RWPE2 (cell line): ENCODE measurements at regions not wholly inside any gene's neighbourhood (a gene's known extent, or its start where the extent isn't known, plus 50 kb on each side); places are given as distances from the start of the nearest gene placed in this dataset.
A peak's percentile ranks its signal among the peaks of the same experiment; 100 is the strongest.

Experiments
- ATAC-seq: fragments of 200-7000 bp; cut with Tn5 transposase; 3 replicates; pipeline ENCODE4 v1.9.1; 2021; ENCODE audit warnings: low read depth
- DNase-seq: peaks from one replicate; pipeline ENCODE4 v3.0.0-alpha.2; 2020; ENCODE audit warnings: low spot score
- H3K27ac ChIP-seq: fragments of 450-650 bp; 2 replicates; pipeline ENCODE4 v1.5.1; 2017; ENCODE audit warnings: mild to moderate bottlenecking; ENCODE audit not compliant: poor library complexity, severe bottlenecking
- H3K27me3 ChIP-seq: fragments of 250-450 bp; sonication (Bioruptor Pico); 2 replicates; pipeline ENCODE4 v1.5.1; 2021; ENCODE audit warnings: mild to moderate bottlenecking, moderate library complexity; ENCODE audit not compliant: insufficient read depth, poor library complexity, severe bottlenecking
- H3K36me3 ChIP-seq: fragments of 250-450 bp; sonication (Bioruptor Pico); 2 replicates; pipeline ENCODE4 v1.5.1; 2020; ENCODE audit warnings: low read depth, mild to moderate bottlenecking, moderate library complexity
- H3K4me1 ChIP-seq: fragments of 250-450 bp; sonication (Bioruptor Pico); 2 replicates; pipeline ENCODE4 v1.5.1; 2021; ENCODE audit warnings: mild to moderate bottlenecking, moderate library complexity; ENCODE audit not compliant: insufficient read depth, poor library complexity, severe bottlenecking
- H3K4me3 ChIP-seq: fragments of 250-450 bp; sonication (Bioruptor Pico); 2 replicates; pipeline ENCODE4 v1.5.1; 2021; ENCODE audit warnings: mild to moderate bottlenecking, moderate library complexity; ENCODE audit not compliant: severe bottlenecking
- H3K9me3 ChIP-seq: fragments of 250-450 bp; sonication (Bioruptor Pico); 2 replicates; pipeline ENCODE4 v1.5.1; 2021; ENCODE audit warnings: mild to moderate bottlenecking, moderate library complexity; ENCODE audit not compliant: severe bottlenecking
- TF ChIP-seq, protein P1 (sequence below): fragments of 450-650 bp; IDR thresholded peaks from one replicate; pipeline ENCODE4 v1.5.1; 2017; ENCODE audit warnings: mild to moderate bottlenecking, moderate library complexity; ENCODE audit not compliant: poor library complexity, severe bottlenecking

DNA sequence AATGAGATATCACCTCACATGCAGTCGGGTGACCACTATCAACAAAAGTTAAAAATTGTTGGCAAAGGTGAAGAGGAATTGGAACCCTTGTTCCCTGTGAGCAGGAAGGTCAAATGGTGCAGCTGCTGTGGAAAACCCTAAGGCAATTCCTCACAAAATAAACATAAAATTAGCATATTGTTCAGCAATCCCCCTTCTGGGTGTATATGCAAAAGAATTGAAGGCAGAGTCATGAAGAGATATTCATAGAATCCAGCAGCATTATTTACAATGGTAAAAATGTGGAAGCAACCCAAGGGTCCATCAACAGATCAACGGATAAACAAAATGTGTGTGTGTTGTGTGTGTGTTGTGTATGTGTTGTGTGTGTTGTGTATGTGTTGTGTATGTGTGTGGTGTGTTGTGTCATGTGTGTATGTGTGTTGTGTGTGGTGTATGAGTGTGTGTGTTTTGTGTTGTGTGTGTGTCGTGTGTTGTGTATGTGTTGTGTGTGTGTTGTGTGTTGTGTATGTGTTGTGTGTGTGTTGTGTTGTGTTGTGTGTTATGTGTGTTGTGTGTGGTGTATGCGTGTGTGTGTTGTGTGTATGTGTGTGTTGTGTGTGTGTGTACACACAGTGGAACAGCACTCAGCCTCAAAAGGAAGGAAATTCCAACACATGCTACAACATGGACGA is 245.1 kb downstream of the ERMARD start:
- H3K27me3 ChIP-seq, result no peaks in the 10 kb centered on the region
- no peaks in the 10 kb centered on the region for H3K36me3 ChIP-seq
- no peak overlapping the region for H3K4me3 ChIP-seq
- DNase-seq (peak; percentile 6), ATAC-seq (no peak)
- H3K27ac ChIP-seq, result no peak overlapping the region
- peaks cover 4% of the 10 kb centered on the region for H3K9me3 ChIP-seq
- no peaks in the 10 kb centered on the region for H3K4me1 ChIP-seq
- TF ChIP-seq, protein P1, sequence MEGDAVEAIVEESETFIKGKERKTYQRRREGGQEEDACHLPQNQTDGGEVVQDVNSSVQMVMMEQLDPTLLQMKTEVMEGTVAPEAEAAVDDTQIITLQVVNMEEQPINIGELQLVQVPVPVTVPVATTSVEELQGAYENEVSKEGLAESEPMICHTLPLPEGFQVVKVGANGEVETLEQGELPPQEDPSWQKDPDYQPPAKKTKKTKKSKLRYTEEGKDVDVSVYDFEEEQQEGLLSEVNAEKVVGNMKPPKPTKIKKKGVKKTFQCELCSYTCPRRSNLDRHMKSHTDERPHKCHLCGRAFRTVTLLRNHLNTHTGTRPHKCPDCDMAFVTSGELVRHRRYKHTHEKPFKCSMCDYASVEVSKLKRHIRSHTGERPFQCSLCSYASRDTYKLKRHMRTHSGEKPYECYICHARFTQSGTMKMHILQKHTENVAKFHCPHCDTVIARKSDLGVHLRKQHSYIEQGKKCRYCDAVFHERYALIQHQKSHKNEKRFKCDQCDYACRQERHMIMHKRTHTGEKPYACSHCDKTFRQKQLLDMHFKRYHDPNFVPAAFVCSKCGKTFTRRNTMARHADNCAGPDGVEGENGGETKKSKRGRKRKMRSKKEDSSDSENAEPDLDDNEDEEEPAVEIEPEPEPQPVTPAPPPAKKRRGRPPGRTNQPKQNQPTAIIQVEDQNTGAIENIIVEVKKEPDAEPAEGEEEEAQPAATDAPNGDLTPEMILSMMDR, result no peak

DNA sequence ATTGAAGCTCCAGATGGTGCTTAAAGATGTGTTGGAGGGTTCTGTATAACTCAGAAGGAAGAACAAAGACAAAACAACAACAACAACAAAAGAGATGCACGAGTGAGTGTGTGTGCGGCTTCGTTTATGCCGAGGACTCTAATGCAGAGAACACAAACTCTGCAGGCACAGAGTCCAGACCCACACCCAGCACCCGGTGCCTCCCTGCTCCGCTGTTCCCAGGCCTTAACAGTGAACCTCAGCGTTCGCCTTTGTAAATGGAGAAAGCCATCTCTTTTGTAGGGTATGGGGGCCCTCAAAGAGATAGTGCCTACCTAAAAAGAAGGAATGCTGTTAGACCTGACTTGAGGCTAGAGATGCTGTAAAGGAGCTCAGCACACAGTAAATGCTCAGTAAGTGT is 243.3 kb downstream of the ERMARD start:
- H3K27me3 ChIP-seq, result no peaks in the 10 kb centered on the region
- no peak overlapping the region for H3K27ac ChIP-seq
- TF ChIP-seq, protein P1, result no peak
- no peaks in the 10 kb centered on the region for H3K4me1 ChIP-seq
- H3K4me3 ChIP-seq, result no peak overlapping the region
- DNase-seq (no peak), ATAC-seq (no peak)
- no peaks in the 10 kb centered on the region for H3K9me3 ChIP-seq
- H3K36me3 ChIP-seq, result no peaks in the 10 kb centered on the region

GRCh38 chr6:169993861-169994481 is 242.5 kb downstream of the ERMARD start:
- no peaks in the 10 kb centered on the region for H3K36me3 ChIP-seq
- DNase-seq (no peak), ATAC-seq (no peak)
- H3K9me3 ChIP-seq, result no peaks in the 10 kb centered on the region
- H3K27me3 ChIP-seq, result no peaks in the 10 kb centered on the region
- TF ChIP-seq, protein P1, result no peak
- H3K27ac ChIP-seq, result no peak overlapping the region
- H3K4me3 ChIP-seq, result no peak overlapping the region
- no peaks in the 10 kb centered on the region for H3K4me1 ChIP-seq

DNA sequence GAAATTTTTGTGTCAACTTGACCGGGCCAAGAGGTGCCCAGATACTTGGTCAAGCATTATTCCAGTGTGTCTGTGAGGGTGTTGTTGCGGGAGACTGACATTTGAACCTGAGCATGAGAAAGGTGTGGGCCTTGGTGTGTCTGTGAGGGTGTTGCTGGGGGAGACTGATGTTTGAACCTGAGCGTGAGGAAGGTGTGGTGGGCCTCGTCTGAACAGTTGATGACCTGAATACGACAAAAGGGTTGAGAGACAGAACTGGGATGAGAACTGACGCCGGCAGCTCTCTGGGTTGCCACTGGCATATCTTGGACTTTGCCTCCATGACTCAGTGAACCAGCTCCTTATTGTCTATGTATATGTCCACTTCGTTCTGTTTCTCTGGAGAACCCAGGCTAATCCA is 240.5 kb downstream of the ERMARD start:
- no peaks in the 10 kb centered on the region for H3K9me3 ChIP-seq
- TF ChIP-seq, protein P1, result no peak
- DNase-seq (no peak), ATAC-seq (no peak)
- H3K4me3 ChIP-seq, result no peak overlapping the region
- H3K27me3 ChIP-seq, result no peaks in the 10 kb centered on the region
- no peaks in the 10 kb centered on the region for H3K4me1 ChIP-seq
- no peaks in the 10 kb centered on the region for H3K36me3 ChIP-seq
- H3K27ac ChIP-seq, result no peak overlapping the region

DNA sequence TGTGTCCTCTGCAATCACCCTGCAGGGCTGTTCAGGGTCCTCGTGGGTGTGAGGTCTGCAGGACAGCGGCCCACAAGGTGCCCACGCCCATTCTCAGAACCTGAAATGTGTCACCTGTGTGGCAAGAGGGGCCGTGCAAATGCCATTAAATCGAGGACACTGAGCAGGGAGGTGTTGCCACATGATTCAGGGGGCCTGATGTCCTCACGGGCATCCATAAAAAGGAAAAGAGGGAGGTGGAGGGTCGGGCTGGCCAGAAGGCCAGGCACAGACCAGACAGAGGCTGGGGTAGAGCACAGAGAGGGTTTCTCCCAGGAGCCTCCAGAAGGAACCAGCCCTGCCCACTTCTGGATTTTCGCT is 239.6 kb downstream of the ERMARD start:
- ATAC-seq (no peak), DNase-seq (no peak)
- no peak overlapping the region for H3K4me3 ChIP-seq
- no peaks in the 10 kb centered on the region for H3K9me3 ChIP-seq
- H3K4me1 ChIP-seq, result no peaks in the 10 kb centered on the region
- TF ChIP-seq, protein P1, result no peak
- H3K27ac ChIP-seq, result no peak overlapping the region
- no peaks in the 10 kb centered on the region for H3K36me3 ChIP-seq
- no peaks in the 10 kb centered on the region for H3K27me3 ChIP-seq
